Upper lobe of left lung (tissue), 4 donors: ENCODE measurements at regions not wholly inside any gene's neighbourhood (a gene's known extent, or its start where the extent isn't known, plus 50 kb on each side); places are given as distances from the start of the nearest gene placed in this dataset.

Experiments used
- CTCF ChIP-seq, 6 experiments: fragments of 450-650 bp in 4 of 6; fragments of 200-600 bp in 2 of 6; sonication (generic) in 2 of 6; IDR thresholded peaks; one replicate each; pipeline ENCODE4 v1.5.1; 2016 to 2019; ENCODE audit warnings: antibody characterized with exemption in 6 of 6
- EP300 ChIP-seq, 4 donors: sonication (generic); formaldehyde crosslinking; IDR thresholded peaks; one replicate each; pipeline ENCODE4 v1.5.1; 2017; ENCODE audit warnings: antibody characterized with exemption in 4 of 4, control low read depth in 2 of 4
- POLR2A ChIP-seq, 4 donors: fragments of 450-650 bp; IDR thresholded peaks; one replicate each; pipeline ENCODE4 v1.5.1; 2016 to 2017; ENCODE audit warnings: antibody characterized with exemption in 4 of 4, mild to moderate bottlenecking in 2 of 4
- POLR2AphosphoS5 ChIP-seq, 2 donors: sonication (generic); formaldehyde crosslinking; IDR thresholded peaks; one replicate each; pipeline ENCODE4 v1.5.1; 2017; ENCODE audit warnings: antibody characterized with exemption in 2 of 2

- TF ChIP-seq CTCF (IDR thresholded peaks at IDR 0.05) (no peak), POLR2A (IDR thresholded peaks at IDR 0.05) (no peak), POLR2AphosphoS5 (IDR thresholded peaks at IDR 0.05) (no peak), EP300 (IDR thresholded peaks at IDR 0.05) (no peak)
Measured at GRCh38 chr15:70563561-70564095, 199.7 kb downstream of the UACA start.
